ENCODE measurements at regions not wholly inside any gene's neighbourhood (a gene's known extent, or its start where the extent isn't known, plus 50 kb on each side); places are given as distances from the start of the nearest gene placed in this dataset.

DNA sequence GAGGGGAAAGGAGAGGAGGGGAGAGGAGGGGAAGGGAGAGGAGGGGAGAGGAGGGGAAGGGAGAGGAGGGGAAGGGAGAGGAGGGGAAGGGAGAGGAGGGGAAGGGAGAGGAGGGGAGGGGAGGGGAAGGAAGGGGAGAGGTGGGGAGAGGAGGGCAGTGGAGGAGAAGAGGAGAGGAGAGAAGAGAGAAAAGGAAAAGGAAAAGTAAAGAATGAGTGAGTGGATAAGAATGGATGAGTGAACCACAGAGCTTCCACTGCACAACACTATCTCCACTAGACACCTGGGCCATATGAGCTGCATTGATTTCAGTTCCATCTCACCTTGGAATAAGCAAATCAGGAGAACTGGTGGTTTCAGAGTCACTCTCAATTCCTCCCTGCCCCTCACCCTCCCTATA lies 204.1 kb upstream of the TOX3 start:
- Mint-ChIP-seq H3K4me1 (ENCODE audit: low read depth) (peaks cover 9% of the 10 kb centered on the region), H3K9me3 (ENCODE audit: low read depth) (peaks cover 3% of the 10 kb centered on the region), H3K4me3 (ENCODE audit: low read depth) (no peak overlapping the region), H3K27me3 (no peaks in the 10 kb centered on the region), H3K27ac (no peak overlapping the region), H3K36me3 (ENCODE audit: insufficient read depth) (no peaks in the 10 kb centered on the region)
- TF ChIP-seq, protein P1, sequence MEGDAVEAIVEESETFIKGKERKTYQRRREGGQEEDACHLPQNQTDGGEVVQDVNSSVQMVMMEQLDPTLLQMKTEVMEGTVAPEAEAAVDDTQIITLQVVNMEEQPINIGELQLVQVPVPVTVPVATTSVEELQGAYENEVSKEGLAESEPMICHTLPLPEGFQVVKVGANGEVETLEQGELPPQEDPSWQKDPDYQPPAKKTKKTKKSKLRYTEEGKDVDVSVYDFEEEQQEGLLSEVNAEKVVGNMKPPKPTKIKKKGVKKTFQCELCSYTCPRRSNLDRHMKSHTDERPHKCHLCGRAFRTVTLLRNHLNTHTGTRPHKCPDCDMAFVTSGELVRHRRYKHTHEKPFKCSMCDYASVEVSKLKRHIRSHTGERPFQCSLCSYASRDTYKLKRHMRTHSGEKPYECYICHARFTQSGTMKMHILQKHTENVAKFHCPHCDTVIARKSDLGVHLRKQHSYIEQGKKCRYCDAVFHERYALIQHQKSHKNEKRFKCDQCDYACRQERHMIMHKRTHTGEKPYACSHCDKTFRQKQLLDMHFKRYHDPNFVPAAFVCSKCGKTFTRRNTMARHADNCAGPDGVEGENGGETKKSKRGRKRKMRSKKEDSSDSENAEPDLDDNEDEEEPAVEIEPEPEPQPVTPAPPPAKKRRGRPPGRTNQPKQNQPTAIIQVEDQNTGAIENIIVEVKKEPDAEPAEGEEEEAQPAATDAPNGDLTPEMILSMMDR (IDR thresholded peaks at IDR 0.05; ENCODE audit: unreplicated experiment) = no peak
- no peak for DNase-seq (ENCODE audit: low spot score, unreplicated experiment)

DNA sequence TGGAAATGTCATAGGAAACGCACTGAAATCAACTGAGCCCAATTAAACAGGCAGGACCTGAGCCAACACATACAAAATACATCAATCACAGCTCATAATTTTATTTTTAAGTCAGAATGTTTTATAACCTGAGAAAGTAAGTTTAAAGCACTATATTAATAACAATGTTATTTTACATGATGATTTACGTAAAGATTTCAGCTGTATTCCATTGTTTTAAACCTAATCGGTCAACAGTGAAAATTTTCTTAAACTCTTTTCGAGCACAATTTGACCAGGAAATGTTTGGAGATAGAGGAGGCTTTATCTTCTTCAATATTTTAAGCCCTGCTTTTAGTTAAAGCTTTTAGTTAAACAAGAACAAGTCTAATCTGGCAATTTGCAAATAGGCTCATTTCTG lies 201.8 kb upstream of the TOX3 start:
- no peaks in the 10 kb centered on the region for H3K27me3 Mint-ChIP-seq
- peaks cover 3% of the 10 kb centered on the region for H3K9me3 Mint-ChIP-seq (ENCODE audit: low read depth)
- no peak overlapping the region for H3K27ac Mint-ChIP-seq
- no peak for DNase-seq (ENCODE audit: low spot score, unreplicated experiment)
- H3K36me3 Mint-ChIP-seq (ENCODE audit: insufficient read depth) = no peaks in the 10 kb centered on the region
- peaks cover 9% of the 10 kb centered on the region for H3K4me1 Mint-ChIP-seq (ENCODE audit: low read depth)
- TF ChIP-seq, protein P1 (IDR thresholded peaks at IDR 0.05; ENCODE audit: unreplicated experiment) = no peak
- H3K4me3 Mint-ChIP-seq (ENCODE audit: low read depth) = no peak overlapping the region

DNA sequence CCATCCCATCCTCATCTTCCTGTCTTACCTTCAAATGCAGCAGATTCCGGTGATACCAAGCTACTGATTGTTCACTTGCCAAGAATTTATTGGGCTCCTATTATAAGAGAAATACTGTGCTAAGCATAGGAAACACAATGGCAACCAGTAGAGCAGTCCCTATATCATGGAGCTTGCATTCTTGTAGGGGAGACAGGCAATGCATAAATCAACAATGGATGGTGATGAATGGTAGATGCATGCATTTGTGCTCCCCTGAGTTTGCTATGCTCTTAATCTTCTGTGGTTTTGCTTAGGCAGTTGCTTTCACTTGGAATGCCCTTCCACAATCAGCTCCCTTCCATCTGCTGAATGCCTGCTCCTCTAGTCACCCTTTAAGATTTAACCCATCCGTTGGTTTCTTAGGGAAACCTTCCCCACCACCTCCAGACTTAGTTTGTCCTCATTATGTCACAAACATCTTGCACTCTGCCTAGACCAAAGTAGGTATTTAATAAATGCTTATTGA lies 200.2 kb upstream of the TOX3 start:
- TF ChIP-seq, protein P1 (IDR thresholded peaks at IDR 0.05; ENCODE audit: unreplicated experiment) = no peak
- H3K4me1 Mint-ChIP-seq (ENCODE audit: low read depth) = peaks cover 9% of the 10 kb centered on the region
- no peak for DNase-seq (ENCODE audit: low spot score, unreplicated experiment)
- no peak overlapping the region for H3K27ac Mint-ChIP-seq
- no peaks in the 10 kb centered on the region for H3K36me3 Mint-ChIP-seq (ENCODE audit: insufficient read depth)
- no peaks in the 10 kb centered on the region for H3K27me3 Mint-ChIP-seq
- no peak overlapping the region for H3K4me3 Mint-ChIP-seq (ENCODE audit: low read depth)
- peaks cover 3% of the 10 kb centered on the region for H3K9me3 Mint-ChIP-seq (ENCODE audit: low read depth)

DNA sequence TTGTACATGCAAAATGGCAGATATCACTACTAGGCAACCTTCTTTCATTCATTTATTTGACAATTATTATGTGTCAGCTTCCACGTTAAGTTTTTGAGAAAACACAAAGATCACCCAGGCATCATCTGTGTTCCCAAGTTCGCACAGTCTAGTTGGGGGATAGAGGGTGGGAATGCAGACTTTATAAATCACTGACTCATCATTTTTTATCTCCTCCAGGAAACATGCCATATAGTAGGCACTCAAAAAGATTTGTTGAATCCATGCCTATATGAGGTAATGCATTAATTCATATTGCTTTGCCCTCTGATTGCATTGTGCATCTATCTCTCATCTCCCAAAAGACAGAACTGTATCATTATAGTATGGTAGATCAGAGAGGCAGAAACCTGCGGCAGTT lies 196.8 kb upstream of the TOX3 start:
- peaks cover 3% of the 10 kb centered on the region for H3K9me3 Mint-ChIP-seq (ENCODE audit: low read depth)
- peaks cover 3% of the 10 kb centered on the region for H3K27me3 Mint-ChIP-seq
- H3K4me3 Mint-ChIP-seq (ENCODE audit: low read depth) = no peak overlapping the region
- DNase-seq (ENCODE audit: low spot score, unreplicated experiment) = no peak
- peaks cover 2% of the 10 kb centered on the region for H3K4me1 Mint-ChIP-seq (ENCODE audit: low read depth)
- no peaks in the 10 kb centered on the region for H3K36me3 Mint-ChIP-seq (ENCODE audit: insufficient read depth)
- TF ChIP-seq, protein P1 (IDR thresholded peaks at IDR 0.05; ENCODE audit: unreplicated experiment) = no peak
- no peak overlapping the region for H3K27ac Mint-ChIP-seq

DNA sequence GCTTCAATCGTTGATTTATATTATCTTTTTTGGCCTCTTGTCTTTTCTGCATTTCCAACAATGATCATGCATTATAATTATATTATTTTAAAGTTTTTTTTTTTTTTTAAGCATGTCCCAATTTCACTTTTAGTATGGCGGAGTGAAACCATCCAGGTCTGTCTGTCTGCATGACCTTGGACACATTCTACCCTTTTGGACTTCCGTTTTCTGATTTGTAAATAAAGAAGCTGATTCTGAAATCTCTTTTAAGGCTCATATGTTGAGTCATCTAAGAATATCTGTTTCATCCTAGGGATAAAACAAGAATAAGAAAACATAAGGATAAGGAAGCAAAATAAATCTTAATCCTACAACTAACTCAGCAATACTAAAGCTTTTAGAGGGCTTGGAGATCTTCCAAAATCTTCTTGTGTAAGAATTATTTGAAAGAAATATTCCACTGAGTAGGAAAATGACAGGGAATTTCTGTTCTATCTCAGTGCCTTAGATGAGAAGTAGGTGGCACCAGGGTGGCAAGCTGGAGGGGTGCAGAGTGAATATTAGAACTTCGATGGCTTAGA lies 195.7 kb upstream of the TOX3 start:
- peaks cover 2% of the 10 kb centered on the region for H3K4me1 Mint-ChIP-seq (ENCODE audit: low read depth)
- no peaks in the 10 kb centered on the region for H3K36me3 Mint-ChIP-seq (ENCODE audit: insufficient read depth)
- DNase-seq (ENCODE audit: low spot score, unreplicated experiment) = no peak

More for the DNA sequence above, 195.7 kb upstream of the TOX3 start:
- TF ChIP-seq, protein P1 (IDR thresholded peaks at IDR 0.05; ENCODE audit: unreplicated experiment) = no peak
- Mint-ChIP-seq H3K9me3 (ENCODE audit: low read depth) (peaks cover 4% of the 10 kb centered on the region), H3K27ac (no peak overlapping the region), H3K4me3 (ENCODE audit: low read depth) (no peak overlapping the region), H3K27me3 (peaks cover 3% of the 10 kb centered on the region)

Data from progenitor cell of endocrine pancreas (in vitro differentiated cells).